Choroid plexus epithelial cell (primary cell): ENCODE measurements at regions not wholly inside any gene's neighbourhood (a gene's known extent, or its start where the extent isn't known, plus 50 kb on each side); places are given as distances from the start of the nearest gene placed in this dataset.

Source experiments
- DNase-seq: peaks from one replicate; pipeline ENCODE4 v3.0.0-alpha.2; 2010; ENCODE audit warnings: low read depth
- H3K4me3 ChIP-seq: 2 replicates; pipeline ENCODE4 v1.5.1; 2011; ENCODE audit warnings: low read depth, mild to moderate bottlenecking, control low read depth, low read length, moderate library complexity
- TF ChIP-seq, protein P1 (sequence below): conservative IDR thresholded peaks from 2 replicates; pipeline ENCODE4 v1.5.1; 2011; ENCODE audit warnings: low read depth, mild to moderate bottlenecking, control low read depth, inconsistent platforms, low read length, moderate library complexity

DNA sequence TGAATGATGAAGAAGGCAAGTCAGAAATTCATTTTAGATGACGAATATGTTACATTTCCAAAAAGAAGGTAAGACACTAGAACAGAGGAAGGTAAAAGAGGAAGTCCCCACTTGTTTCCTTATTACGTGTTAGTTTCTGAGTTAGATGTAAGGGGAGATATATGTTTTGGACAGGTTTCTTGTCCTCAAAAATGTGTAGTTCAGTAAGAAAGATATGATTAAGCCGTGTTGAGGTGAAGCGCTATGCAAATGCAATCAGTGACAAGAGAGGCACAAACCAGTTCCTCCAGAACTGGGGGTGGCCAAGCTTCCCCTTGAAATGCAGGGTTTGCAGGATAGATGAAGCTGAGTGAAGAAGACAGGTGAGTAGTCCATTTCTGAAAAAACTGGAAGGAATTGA, 293.3 kb upstream of the RUNX1 start:
- TF ChIP-seq, protein P1, sequence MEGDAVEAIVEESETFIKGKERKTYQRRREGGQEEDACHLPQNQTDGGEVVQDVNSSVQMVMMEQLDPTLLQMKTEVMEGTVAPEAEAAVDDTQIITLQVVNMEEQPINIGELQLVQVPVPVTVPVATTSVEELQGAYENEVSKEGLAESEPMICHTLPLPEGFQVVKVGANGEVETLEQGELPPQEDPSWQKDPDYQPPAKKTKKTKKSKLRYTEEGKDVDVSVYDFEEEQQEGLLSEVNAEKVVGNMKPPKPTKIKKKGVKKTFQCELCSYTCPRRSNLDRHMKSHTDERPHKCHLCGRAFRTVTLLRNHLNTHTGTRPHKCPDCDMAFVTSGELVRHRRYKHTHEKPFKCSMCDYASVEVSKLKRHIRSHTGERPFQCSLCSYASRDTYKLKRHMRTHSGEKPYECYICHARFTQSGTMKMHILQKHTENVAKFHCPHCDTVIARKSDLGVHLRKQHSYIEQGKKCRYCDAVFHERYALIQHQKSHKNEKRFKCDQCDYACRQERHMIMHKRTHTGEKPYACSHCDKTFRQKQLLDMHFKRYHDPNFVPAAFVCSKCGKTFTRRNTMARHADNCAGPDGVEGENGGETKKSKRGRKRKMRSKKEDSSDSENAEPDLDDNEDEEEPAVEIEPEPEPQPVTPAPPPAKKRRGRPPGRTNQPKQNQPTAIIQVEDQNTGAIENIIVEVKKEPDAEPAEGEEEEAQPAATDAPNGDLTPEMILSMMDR, result no peak
- no peak overlapping the region for H3K4me3 ChIP-seq
- DNase-seq, result no peak

DNA sequence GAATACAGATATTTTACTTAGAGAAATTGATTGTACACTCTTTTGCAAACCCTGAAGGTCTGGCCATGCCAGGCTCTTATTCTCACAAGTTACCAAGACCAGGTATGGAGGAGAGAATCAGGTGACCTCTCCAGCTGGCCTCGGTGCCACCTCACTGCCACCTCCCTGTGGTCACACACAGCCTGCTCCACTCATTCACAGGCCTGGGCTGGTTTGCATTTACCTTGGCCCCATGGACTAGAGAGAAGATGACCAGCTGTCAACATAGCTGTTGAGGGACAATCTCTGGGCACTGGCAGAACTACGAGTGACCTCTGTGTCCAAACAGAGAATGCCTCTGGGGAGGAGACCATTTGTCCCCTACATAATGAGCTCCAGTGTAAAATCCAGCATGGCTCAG, 291.2 kb upstream of the RUNX1 start:
- no peak overlapping the region for H3K4me3 ChIP-seq
- no peak for DNase-seq
- TF ChIP-seq, protein P1, result no peak

DNA sequence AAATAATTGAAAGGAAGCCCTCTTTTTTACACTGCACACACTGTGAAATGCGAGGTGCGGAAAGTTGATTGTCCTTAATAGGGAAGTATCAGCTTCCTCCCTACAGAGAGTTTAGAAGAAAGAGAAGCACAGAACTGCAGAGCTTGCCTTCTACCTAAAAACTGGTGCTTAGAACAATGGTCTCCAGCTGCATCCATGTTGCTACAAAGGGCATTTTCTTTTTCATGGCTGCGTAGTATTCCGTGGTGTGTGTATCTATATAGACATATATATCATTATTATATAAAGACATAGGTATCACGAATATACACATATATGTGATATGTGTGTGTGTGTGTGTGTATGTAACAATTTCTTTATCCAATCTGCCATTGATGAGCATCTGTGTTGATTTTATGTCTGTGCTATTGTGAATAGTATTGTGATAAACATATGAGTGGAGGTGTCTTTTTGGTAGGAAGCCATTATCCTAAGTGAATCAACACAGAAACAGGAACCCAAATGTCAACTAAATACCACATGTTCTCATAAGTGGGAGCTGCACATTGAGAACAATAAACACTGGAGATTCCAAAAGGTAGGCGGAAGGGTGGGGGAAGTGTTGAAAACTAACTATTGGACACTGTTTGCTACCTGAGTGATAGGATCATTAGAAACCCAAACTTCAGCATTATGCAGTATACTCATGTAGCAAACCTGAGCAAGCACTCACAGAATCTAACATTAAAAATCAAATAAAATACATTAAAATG, 290.0 kb upstream of the RUNX1 start:
- DNase-seq, result no peak
- TF ChIP-seq, protein P1, result no peak
- no peak overlapping the region for H3K4me3 ChIP-seq

DNA sequence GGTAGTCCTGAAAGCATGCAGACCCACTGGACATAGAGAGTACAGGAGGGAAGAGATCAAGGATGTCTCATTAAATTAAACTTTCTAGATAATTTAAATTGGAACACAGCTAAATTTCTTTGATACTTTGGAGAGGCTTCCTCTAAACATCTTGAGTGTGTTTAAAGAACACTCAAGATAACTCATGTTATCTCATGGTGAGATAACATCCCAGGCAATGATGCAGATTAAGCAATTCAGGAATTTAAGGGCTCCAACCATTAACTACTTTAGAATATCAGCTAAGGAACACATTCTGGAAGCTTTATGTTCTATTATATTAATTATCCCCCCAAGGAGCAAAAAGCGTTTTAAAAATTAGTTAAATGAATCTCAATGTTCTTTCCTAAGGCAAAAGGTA, 289.2 kb upstream of the RUNX1 start:
- no peak overlapping the region for H3K4me3 ChIP-seq
- TF ChIP-seq, protein P1, result no peak
- DNase-seq, result no peak

DNA sequence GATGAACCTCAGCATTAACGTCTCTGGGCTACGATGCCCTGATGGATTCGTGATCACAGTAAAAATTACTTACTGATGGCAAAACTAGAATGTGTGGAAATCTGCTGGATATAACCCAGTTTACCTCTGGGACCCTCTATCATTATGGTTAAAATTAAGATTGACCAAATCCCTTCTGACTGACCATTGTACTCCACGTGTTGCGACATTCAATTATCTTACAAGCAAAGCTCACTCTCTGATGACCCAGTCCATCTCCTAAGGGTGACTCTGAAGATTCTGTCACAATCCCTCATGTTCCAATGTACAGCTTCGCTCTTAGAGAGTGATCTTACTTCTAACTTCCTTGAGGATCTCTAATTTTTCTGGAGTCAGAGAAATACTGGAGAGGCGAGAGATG, 288.5 kb upstream of the RUNX1 start:
- no peak for DNase-seq
- TF ChIP-seq, protein P1, result no peak

DNA sequence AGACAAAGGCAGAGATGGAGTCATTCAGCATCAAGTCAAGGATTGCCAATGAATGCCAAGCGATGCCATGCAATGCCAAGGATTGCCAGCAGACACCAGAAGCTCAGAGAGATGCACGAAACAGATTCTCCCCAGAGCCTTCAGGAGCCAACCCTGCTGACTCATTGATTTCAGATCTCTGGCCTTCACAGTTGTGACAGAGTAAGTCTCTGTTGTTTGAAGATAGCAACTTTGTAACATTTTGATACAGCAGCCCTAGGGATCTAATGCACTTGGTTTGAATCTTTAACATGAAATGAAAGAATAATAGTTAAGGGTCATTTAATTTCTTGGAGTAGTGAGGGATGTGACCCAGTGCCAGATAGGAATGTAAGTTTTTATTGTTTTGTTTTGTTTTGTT, 287.4 kb upstream of the RUNX1 start:
- H3K4me3 ChIP-seq, result no peak overlapping the region
- TF ChIP-seq, protein P1, result no peak
- DNase-seq, result no peak

More for the DNA sequence above, 288.5 kb upstream of the RUNX1 start:
- no peak overlapping the region for H3K4me3 ChIP-seq

DNA sequence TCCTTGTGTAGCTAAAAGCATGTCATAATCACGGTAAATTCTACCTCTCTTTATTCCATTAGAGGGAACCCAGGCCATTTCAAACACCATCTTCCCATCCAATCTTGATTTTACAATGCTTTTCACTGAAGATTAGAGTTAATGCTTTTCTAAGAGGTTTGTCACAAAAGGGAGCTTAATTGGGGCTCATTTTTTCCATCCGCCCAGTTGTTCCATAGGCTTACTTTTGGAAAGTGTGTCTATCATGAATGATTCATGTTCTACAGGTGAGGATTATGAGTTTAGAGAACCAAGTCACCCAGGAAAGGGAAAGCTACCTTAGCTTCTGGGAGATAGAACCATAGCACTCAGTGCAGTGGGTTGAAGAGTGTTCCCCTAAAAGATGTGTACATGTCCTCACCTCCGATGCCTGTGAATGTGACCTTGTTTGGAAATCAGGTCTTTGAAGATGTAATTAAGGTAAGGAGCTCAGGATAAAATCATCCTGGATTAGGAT, 286.9 kb upstream of the RUNX1 start:
- DNase-seq, result no peak
- H3K4me3 ChIP-seq, result no peak overlapping the region
- TF ChIP-seq, protein P1, result no peak
